Activated CD4-positive, alpha-beta T cell treated with anti-CD3 and anti-CD28 coated beads for 4 hours (primary cell): ENCODE measurements at regions not wholly inside any gene's neighbourhood (a gene's known extent, or its start where the extent isn't known, plus 50 kb on each side); places are given as distances from the start of the nearest gene placed in this dataset.
"Not testable (repeated sequence)": the region's sequence is repeated elsewhere in the genome, so short reads cannot be mapped to it uniquely, and the experiment has no call there.

Source experiments
- DNase-seq, 2 donors: peaks; one replicate each; pipeline ENCODE4 v3.0.0-alpha.2; 2020

GRCh38 chr6:9044426-9044825 is 609.1 kb upstream of the SLC35B3 start:
- no peak for DNase-seq

- no peak for DNase-seq
These were observed 605.4 kb upstream of the SLC35B3 start for GRCh38 chr6:9040718-9041117.

GRCh38 chr6:9039258-9039657 is 603.9 kb upstream of the SLC35B3 start:
- DNase-seq: no peak

GRCh38 chr6:9028086-9028485 is 592.7 kb upstream of the SLC35B3 start:
- DNase-seq: no peak

- DNase-seq: no peak
These were observed 590.5 kb upstream of the SLC35B3 start for GRCh38 chr6:9025796-9026394.

- DNase-seq: no peak
These were observed 589.9 kb upstream of the SLC35B3 start for GRCh38 chr6:9025228-9025627.

- not testable (repeated sequence) for DNase-seq
These were observed 588.9 kb upstream of the SLC35B3 start for GRCh38 chr6:9024246-9024645.

- DNase-seq: no peak
These were observed 584.7 kb upstream of the SLC35B3 start for GRCh38 chr6:9020001-9020400.

- no peak for DNase-seq
These were observed 574.6 kb upstream of the SLC35B3 start for GRCh38 chr6:9009931-9010330.

- DNase-seq: no peak
These were observed 571.7 kb upstream of the SLC35B3 start for GRCh38 chr6:9007027-9007426.

- no peak for DNase-seq
These were observed 567.5 kb upstream of the SLC35B3 start for GRCh38 chr6:9002833-9003232.

GRCh38 chr6:8995156-8995555 is 559.8 kb upstream of the SLC35B3 start:
- DNase-seq: no peak

- DNase-seq: no peak
These were observed 557.8 kb upstream of the SLC35B3 start for GRCh38 chr6:8993111-8993510.

- DNase-seq: no peak
These were observed 556.5 kb upstream of the SLC35B3 start for GRCh38 chr6:8991844-8992243.

GRCh38 chr6:8990075-8990474 is 554.7 kb upstream of the SLC35B3 start:
- no peak for DNase-seq

GRCh38 chr6:8983202-8983688 is 547.9 kb upstream of the SLC35B3 start:
- DNase-seq: peak; percentile 23 to 34

GRCh38 chr6:8982668-8983067 is 547.3 kb upstream of the SLC35B3 start:
- DNase-seq: no peak

- DNase-seq: no peak
These were observed 538.0 kb upstream of the SLC35B3 start for GRCh38 chr6:8973395-8973794.

GRCh38 chr6:8969747-8970146 is 534.4 kb upstream of the SLC35B3 start:
- no peak for DNase-seq

- no peak for DNase-seq
These were observed 523.7 kb upstream of the SLC35B3 start for GRCh38 chr6:8958894-8959511.

- no peak for DNase-seq
These were observed 518.0 kb upstream of the SLC35B3 start for GRCh38 chr6:8953310-8953709.

GRCh38 chr6:8948733-8949132 is 513.4 kb upstream of the SLC35B3 start:
- DNase-seq: no peak

GRCh38 chr6:8947900-8948299 is 512.6 kb upstream of the SLC35B3 start:
- no peak for DNase-seq

GRCh38 chr6:8944548-8944947 is 509.2 kb upstream of the SLC35B3 start:
- no peak for DNase-seq

- DNase-seq: no peak
These were observed 507.7 kb upstream of the SLC35B3 start for GRCh38 chr6:8943073-8943472.
